H1 (cell line): ENCODE measurements at regions not wholly inside any gene's neighbourhood (a gene's known extent, or its start where the extent isn't known, plus 50 kb on each side); places are given as distances from the start of the nearest gene placed in this dataset.

Source experiments
- CHD2 ChIP-seq: IDR thresholded peaks from 2 replicates; pipeline ENCODE4 v1.6.1; 2012; ENCODE audit warnings: low read length, improper control_type of control experiment
- CREB1 ChIP-seq: IDR thresholded peaks from 2 replicates; pipeline ENCODE4 v1.6.1; 2012; ENCODE audit warnings: inconsistent platforms
- CTBP2 ChIP-seq: IDR thresholded peaks from 2 replicates; pipeline ENCODE4 v1.7.0; 2011; ENCODE audit warnings: borderline replicate concordance, mild to moderate bottlenecking, moderate library complexity, mixed read lengths, low read length; ENCODE audit not compliant: insufficient read depth, insufficient read length
- E2F6 ChIP-seq: IDR thresholded peaks from 2 replicates; pipeline ENCODE4 v1.6.1; 2012; ENCODE audit warnings: inconsistent platforms
- EGR1 ChIP-seq: IDR thresholded peaks from 2 replicates; pipeline ENCODE4 v1.6.1; 2011; ENCODE audit warnings: low read depth, low read length, borderline replicate concordance
- GABPA ChIP-seq: IDR thresholded peaks from 2 replicates; pipeline ENCODE4 v1.6.1; 2011; ENCODE audit warnings: mild to moderate bottlenecking, low read length, moderate library complexity, borderline replicate concordance; ENCODE audit not compliant: insufficient read depth
- GTF2F1 ChIP-seq: IDR thresholded peaks from 2 replicates; pipeline ENCODE4 v1.6.1; 2012; ENCODE audit warnings: low read depth, low read length, improper control_type of control experiment, borderline replicate concordance
- JUN ChIP-seq: IDR thresholded peaks from 2 replicates; pipeline ENCODE4 v1.6.1; 2011; ENCODE audit warnings: low read depth, mild to moderate bottlenecking, improper control_type of control experiment, low read length
- MAFK ChIP-seq: IDR thresholded peaks from 2 replicates; pipeline ENCODE4 v1.6.1; 2012; ENCODE audit warnings: low read depth, mild to moderate bottlenecking, improper control_type of control experiment, low read length
- MAX ChIP-seq: IDR thresholded peaks from 2 replicates; pipeline ENCODE4 v1.6.1; 2012; ENCODE audit warnings: inconsistent platforms
- POU5F1 ChIP-seq: IDR thresholded peaks from 2 replicates; pipeline ENCODE4 v1.6.1; 2011; ENCODE audit warnings: low read depth, mild to moderate bottlenecking, low read length, moderate library complexity
- RAD21 ChIP-seq, 2 experiments: IDR thresholded peaks in 1 of 2; conservative IDR thresholded peaks in 1 of 2; 2 replicates each; pipeline ENCODE4 v1.6.1; 2011; ENCODE audit warnings: low read depth in 2 of 2, low read length in 2 of 2, improper control_type of control experiment in 1 of 2, inconsistent platforms in 1 of 2, mild to moderate bottlenecking in 1 of 2, moderate library complexity in 1 of 2
- RNF2 ChIP-seq: fragments of 200-900, 300-1000 bp; sonication (generic); IDR thresholded peaks from 2 replicates; pipeline ENCODE4 v1.7.1; 2016; ENCODE audit warnings: borderline replicate concordance, low read depth, mild to moderate bottlenecking, antibody characterized with exemption, low read length; ENCODE audit not compliant: poor library complexity, severe bottlenecking; ENCODE audit errors: missing control alignments
- SRF ChIP-seq: IDR thresholded peaks from 2 replicates; pipeline ENCODE4 v1.6.1; 2011; ENCODE audit warnings: mild to moderate bottlenecking, low read depth, low read length, moderate library complexity
- TAF1 ChIP-seq: IDR thresholded peaks from 2 replicates; pipeline ENCODE4 v1.6.1; 2011; ENCODE audit warnings: mild to moderate bottlenecking, low read depth, low read length
- TAF7 ChIP-seq: optimal IDR thresholded peaks from 2 replicates; pipeline ENCODE3; 2011; ENCODE audit warnings: low read depth, mild to moderate bottlenecking, inconsistent platforms, low read length, moderate library complexity, borderline replicate concordance
- TBP ChIP-seq: IDR thresholded peaks from 2 replicates; pipeline ENCODE4 v1.6.1; 2011; ENCODE audit warnings: low read depth, low read length, improper control_type of control experiment
- ZNF274 ChIP-seq: IDR thresholded peaks from 2 replicates; pipeline ENCODE4 v1.7.0; 2012; ENCODE audit warnings: low read length, borderline replicate concordance; ENCODE audit errors: extremely low read depth

GRCh38 chr10:2874963-2875362 lies 192.4 kb upstream of the PFKP start (continued):
- TF ChIP-seq CTBP2 (no peak), TBP (no peak), ZNF274 (no peak), JUN (no peak), GTF2F1 (no peak), POU5F1 (no peak), CHD2 (no peak), MAFK (no peak), E2F6 (no peak), SRF (no peak), MAX (no peak), EGR1 (no peak), CREB1 (no peak), RNF2 (no peak), GABPA (no peak), TAF1 (no peak), TAF7 (no peak), RAD21 (IDR thresholded peaks at IDR 0.05 in 1 of 2, conservative IDR thresholded peaks at IDR 0.05 in 1 of 2; ENCODE audit: low read depth in 2 of 2, low read length in 2 of 2) (no peak)
